Right renal pelvis (tissue), 4 donors: ENCODE measurements at regions not wholly inside any gene's neighbourhood (a gene's known extent, or its start where the extent isn't known, plus 50 kb on each side); places are given as distances from the start of the nearest gene placed in this dataset.

Source experiments
- DNase-seq, 4 donors: peaks; one replicate each; pipeline ENCODE4 v3.0.0-alpha.2; 2013; ENCODE audit warnings: low read depth in 4 of 4, low spot score in 3 of 4, missing footprints in 1 of 4

- DNase-seq: no peak
These were observed 586.5 kb upstream of the NXPH2 start for GRCh38 chr2:139366681-139367080.

- no peak for DNase-seq
These were observed 585.0 kb upstream of the NXPH2 start for GRCh38 chr2:139365189-139365588.

- DNase-seq: no peak
These were observed 580.5 kb upstream of the NXPH2 start for GRCh38 chr2:139360654-139361053.

GRCh38 chr2:139359818-139360217, 579.6 kb upstream of the NXPH2 start:
- DNase-seq: no peak

- DNase-seq: no peak
These were observed 577.8 kb upstream of the NXPH2 start for GRCh38 chr2:139357972-139358371.

- DNase-seq: no peak
These were observed 574.3 kb upstream of the NXPH2 start for GRCh38 chr2:139354518-139354917.

GRCh38 chr2:139353874-139354273, 573.7 kb upstream of the NXPH2 start:
- no peak for DNase-seq

GRCh38 chr2:139317259-139317658, 537.1 kb upstream of the NXPH2 start:
- DNase-seq: no peak

GRCh38 chr2:139314059-139314458, 533.9 kb upstream of the NXPH2 start:
- no peak for DNase-seq

GRCh38 chr2:139296672-139297209, 516.6 kb upstream of the NXPH2 start:
- no peak for DNase-seq

- DNase-seq: no peak
These were observed 513.9 kb upstream of the NXPH2 start for GRCh38 chr2:139293992-139294548.

- DNase-seq: no peak
These were observed 500.9 kb upstream of the NXPH2 start for GRCh38 chr2:139281124-139281523.

- no peak for DNase-seq
These were observed 491.7 kb upstream of the NXPH2 start for GRCh38 chr2:139271879-139272278.

- no peak for DNase-seq
These were observed 491.0 kb upstream of the NXPH2 start for GRCh38 chr2:139271149-139271548.

- DNase-seq: no peak
These were observed 479.9 kb upstream of the NXPH2 start for GRCh38 chr2:139260052-139260430.

GRCh38 chr2:139259422-139260051, 479.3 kb upstream of the NXPH2 start:
- DNase-seq: no peak

- DNase-seq: no peak
These were observed 461.1 kb upstream of the NXPH2 start for GRCh38 chr2:139241286-139241685.

- DNase-seq: no peak
These were observed 456.8 kb upstream of the NXPH2 start for GRCh38 chr2:139237023-139237422.

GRCh38 chr2:139230881-139231280, 450.7 kb upstream of the NXPH2 start:
- DNase-seq: no peak

GRCh38 chr2:139228276-139228675, 448.1 kb upstream of the NXPH2 start:
- DNase-seq: no peak

GRCh38 chr2:139225961-139226360, 445.8 kb upstream of the NXPH2 start:
- no peak for DNase-seq

GRCh38 chr2:139218181-139218580, 438.0 kb upstream of the NXPH2 start:
- no peak for DNase-seq

- DNase-seq: no peak
These were observed 437.5 kb upstream of the NXPH2 start for GRCh38 chr2:139217641-139218040.
